ENCODE measurements at regions not wholly inside any gene's neighbourhood (a gene's known extent, or its start where the extent isn't known, plus 50 kb on each side); places are given as distances from the start of the nearest gene placed in this dataset.

DNA sequence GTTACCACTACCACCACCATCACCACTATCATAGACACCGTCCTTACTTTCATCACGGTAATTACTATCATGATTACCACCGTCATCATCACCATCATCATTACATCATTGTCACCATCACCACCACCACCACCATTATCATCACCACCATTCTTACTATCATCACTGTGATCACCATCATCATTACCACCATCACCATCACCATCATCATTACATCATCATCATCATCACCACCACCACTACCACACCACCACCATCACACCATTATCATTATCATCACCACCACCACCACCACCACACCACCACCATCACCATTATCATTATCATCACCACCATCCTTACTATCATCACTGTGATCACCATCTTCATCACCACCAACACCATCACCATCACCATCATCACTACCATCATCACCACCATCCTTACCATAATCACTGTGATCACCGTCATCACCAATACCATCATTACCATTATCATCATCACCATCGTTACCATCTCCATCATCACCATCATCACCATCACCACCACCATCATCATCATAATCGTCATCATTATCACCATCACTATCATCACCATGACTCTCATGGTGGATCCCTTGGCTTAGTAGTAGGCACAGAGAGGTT, 244.4 kb upstream of the C1orf174 start:
- no peak for DNase-seq
- no peak overlapping the region for H3K4me3 ChIP-seq
- H3K4me1 ChIP-seq = no peaks in the 10 kb centered on the region
- no peak overlapping the region for H3K27ac ChIP-seq
- TF ChIP-seq EP300 (IDR thresholded peaks at IDR 0.05) (no peak), POLR2A (IDR thresholded peaks at IDR 0.05) (no peak), POLR2AphosphoS5 (IDR thresholded peaks at IDR 0.05) (no peak)
- no peaks in the 10 kb centered on the region for H3K36me3 ChIP-seq
- peaks cover 0 to 54% (median 8%) of the 10 kb centered on the region in 3 donors for H3K27me3 ChIP-seq
- 89 to 98% (median 96%) methylated on average over 6 of the region's 6 CpGs for WGBS, 5 donors
- intact Hi-C loops (cut with DNase I; ENCODE audit: low total_unique reads) = no loop called here
- no peaks in the 10 kb centered on the region for H3K9me3 ChIP-seq

DNA sequence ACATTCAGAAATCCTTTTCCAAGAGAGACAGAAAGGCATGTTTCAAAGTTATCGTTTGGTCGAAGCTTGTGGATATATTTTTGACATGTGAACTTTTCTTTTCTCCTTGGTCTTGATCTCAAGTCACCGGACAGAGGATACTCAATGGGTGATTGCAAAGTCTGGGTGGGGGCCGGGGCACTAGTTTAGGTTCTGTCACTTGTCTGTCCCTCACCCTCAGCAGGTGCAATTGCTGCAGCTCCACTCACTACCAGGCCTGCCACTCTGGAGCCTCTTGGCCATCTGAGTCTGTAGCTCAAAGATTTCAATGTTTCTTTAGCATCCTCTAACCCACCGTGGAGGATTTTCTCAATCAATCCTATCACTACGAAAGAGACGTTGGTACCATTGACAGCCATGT, 246.0 kb upstream of the C1orf174 start:
- DNase-seq = no peak
- TF ChIP-seq, protein P1, sequence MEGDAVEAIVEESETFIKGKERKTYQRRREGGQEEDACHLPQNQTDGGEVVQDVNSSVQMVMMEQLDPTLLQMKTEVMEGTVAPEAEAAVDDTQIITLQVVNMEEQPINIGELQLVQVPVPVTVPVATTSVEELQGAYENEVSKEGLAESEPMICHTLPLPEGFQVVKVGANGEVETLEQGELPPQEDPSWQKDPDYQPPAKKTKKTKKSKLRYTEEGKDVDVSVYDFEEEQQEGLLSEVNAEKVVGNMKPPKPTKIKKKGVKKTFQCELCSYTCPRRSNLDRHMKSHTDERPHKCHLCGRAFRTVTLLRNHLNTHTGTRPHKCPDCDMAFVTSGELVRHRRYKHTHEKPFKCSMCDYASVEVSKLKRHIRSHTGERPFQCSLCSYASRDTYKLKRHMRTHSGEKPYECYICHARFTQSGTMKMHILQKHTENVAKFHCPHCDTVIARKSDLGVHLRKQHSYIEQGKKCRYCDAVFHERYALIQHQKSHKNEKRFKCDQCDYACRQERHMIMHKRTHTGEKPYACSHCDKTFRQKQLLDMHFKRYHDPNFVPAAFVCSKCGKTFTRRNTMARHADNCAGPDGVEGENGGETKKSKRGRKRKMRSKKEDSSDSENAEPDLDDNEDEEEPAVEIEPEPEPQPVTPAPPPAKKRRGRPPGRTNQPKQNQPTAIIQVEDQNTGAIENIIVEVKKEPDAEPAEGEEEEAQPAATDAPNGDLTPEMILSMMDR (IDR thresholded peaks at IDR 0.05) = no peak
- TF ChIP-seq POLR2AphosphoS5 (IDR thresholded peaks at IDR 0.05) (no peak), POLR2A (IDR thresholded peaks at IDR 0.05) (no peak), EP300 (IDR thresholded peaks at IDR 0.05) (no peak)
- no peaks in the 10 kb centered on the region for H3K9me3 ChIP-seq
- WGBS, 5 donors = 71 to 90% (median 81%) methylated on average over 7 of the region's 7 CpGs
- H3K4me1 ChIP-seq = no peaks in the 10 kb centered on the region
- H3K4me3 ChIP-seq = no peak overlapping the region
- peaks cover 0 to 46% (median 3%) of the 10 kb centered on the region in 3 donors for H3K27me3 ChIP-seq
- H3K27ac ChIP-seq = no peak overlapping the region
- no peaks in the 10 kb centered on the region for H3K36me3 ChIP-seq
- intact Hi-C loops (cut with DNase I; ENCODE audit: low total_unique reads) = no loop called here

DNA sequence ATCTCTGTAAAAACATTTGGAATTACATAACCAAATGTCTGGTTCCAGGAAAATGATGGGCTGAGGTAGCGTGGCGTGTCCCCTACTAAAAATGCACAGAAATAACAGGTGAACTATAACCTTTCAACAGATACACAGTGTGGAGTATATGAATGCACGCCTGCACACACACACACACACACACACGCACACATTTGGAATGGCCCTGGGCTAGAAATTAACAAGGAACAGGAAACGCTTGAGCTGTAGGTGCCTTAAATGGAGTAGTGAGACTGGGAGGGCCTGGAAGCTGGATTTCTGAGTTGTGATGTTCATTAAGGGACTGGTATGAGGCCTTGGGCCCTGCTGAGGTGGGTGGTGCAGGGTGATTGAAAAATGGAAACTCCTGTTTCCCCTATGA, 246.5 kb upstream of the C1orf174 start:
- WGBS, 5 donors = 76 to 86% (median 78%) methylated on average over 5 of the region's 5 CpGs
- DNase-seq = no peak
- no peak overlapping the region for H3K4me3 ChIP-seq
- no peak overlapping the region for H3K27ac ChIP-seq
- no peaks in the 10 kb centered on the region for H3K9me3 ChIP-seq
- H3K27me3 ChIP-seq = peaks cover 0 to 41% (median 0%) of the 10 kb centered on the region in 3 donors
- intact Hi-C loops (cut with DNase I; ENCODE audit: low total_unique reads) = no loop called here
- TF ChIP-seq EP300 (IDR thresholded peaks at IDR 0.05) (no peak), POLR2A (IDR thresholded peaks at IDR 0.05) (no peak), POLR2AphosphoS5 (IDR thresholded peaks at IDR 0.05) (no peak)
- TF ChIP-seq, protein P1 (IDR thresholded peaks at IDR 0.05) = no peak
- H3K4me1 ChIP-seq = no peaks in the 10 kb centered on the region
- no peaks in the 10 kb centered on the region for H3K36me3 ChIP-seq

DNA sequence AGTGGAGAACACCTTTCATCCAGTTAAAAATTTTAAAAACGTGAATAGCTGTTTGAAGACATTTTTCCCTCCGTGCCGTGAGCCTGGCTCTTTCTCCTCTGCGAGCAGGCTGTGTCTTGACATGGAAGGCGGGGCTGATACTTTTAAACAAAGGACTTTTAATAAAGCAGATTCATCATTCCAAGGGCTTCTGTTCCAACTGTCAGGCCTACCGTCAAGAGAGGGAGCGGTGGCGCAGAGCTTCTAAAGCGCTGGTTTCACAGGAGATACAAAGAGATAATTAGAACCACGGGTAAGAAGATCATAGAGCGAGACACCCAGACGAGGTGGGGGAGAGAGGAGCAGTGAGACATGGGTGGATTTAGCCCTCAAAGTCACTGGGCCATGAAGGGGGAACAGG, 247.4 kb upstream of the C1orf174 start:
- no peak for DNase-seq
- TF ChIP-seq POLR2A (IDR thresholded peaks at IDR 0.05) (no peak), POLR2AphosphoS5 (IDR thresholded peaks at IDR 0.05) (no peak)
- TF ChIP-seq, protein P1 (IDR thresholded peaks at IDR 0.05) = no peak
- Histone ChIP-seq H3K9me3 (no peaks in the 10 kb centered on the region), H3K4me1 (no peaks in the 10 kb centered on the region), H3K27ac (no peak overlapping the region), H3K36me3 (no peaks in the 10 kb centered on the region), H3K4me3 (no peak overlapping the region), H3K27me3 (peaks cover 0 to 39% (median 0%) of the 10 kb centered on the region in 3 donors)
- intact Hi-C loops (cut with DNase I; ENCODE audit: low total_unique reads) = no loop called here
- WGBS, 5 donors = 49 to 68% (median 58%) methylated on average over 12 of the region's 12 CpGs

DNA sequence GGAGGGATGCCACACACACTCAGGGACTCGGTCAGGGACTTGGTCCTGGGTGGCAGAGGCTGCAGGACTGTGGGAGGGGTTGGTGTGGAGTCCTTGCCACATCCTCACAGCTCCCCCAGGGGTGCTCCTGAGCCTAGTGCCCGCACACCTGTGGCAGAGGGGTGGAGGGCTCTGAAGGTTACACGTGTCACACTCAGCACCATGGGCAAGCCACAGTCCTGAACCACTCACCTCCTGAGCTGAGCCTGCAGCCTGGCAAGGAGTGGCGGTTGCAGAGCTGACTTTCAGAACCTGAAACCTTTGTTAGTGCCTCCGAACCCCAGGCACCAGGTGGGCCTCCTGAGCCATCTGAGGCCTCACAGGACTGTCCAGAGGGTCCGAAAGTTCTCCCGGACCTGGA, 249.2 kb upstream of the C1orf174 start:
- Histone ChIP-seq H3K4me1 (no peaks in the 10 kb centered on the region), H3K27ac (no peak overlapping the region), H3K4me3 (no peak overlapping the region), H3K9me3 (no peaks in the 10 kb centered on the region), H3K27me3 (peaks cover 0 to 43% (median 0%) of the 10 kb centered on the region in 3 donors), H3K36me3 (no peaks in the 10 kb centered on the region)
- intact Hi-C loops (cut with DNase I; ENCODE audit: low total_unique reads) = no loop called here
- TF ChIP-seq POLR2A (IDR thresholded peaks at IDR 0.05) = no peak
- no peak for TF ChIP-seq EP300 (IDR thresholded peaks at IDR 0.05)
- TF ChIP-seq, protein P1 (IDR thresholded peaks at IDR 0.05) = no peak
- TF ChIP-seq POLR2AphosphoS5 (IDR thresholded peaks at IDR 0.05) = no peak
- DNase-seq = no peak
- 66 to 92% (median 80%) methylated on average over 5 to 7 of the region's 7 CpGs for WGBS, 5 donors
